GM21447 (cell line): ENCODE measurements at regions not wholly inside any gene's neighbourhood (a gene's known extent, or its start where the extent isn't known, plus 50 kb on each side); places are given as distances from the start of the nearest gene placed in this dataset.
"Not testable (repeated sequence)": the region's sequence is repeated elsewhere in the genome, so short reads cannot be mapped to it uniquely, and the experiment has no call there.

Experiments used
- ATAC-seq: cut with Tn5 transposase; IDR thresholded peaks from one replicate; pipeline ENCODE4 v1.9.1; 2021; ENCODE audit not compliant: unreplicated experiment

GRCh38 chr21:14687268-14687625 is 141.1 kb upstream of the SAMSN1 start:
- peak; percentile 59 for ATAC-seq

DNA sequence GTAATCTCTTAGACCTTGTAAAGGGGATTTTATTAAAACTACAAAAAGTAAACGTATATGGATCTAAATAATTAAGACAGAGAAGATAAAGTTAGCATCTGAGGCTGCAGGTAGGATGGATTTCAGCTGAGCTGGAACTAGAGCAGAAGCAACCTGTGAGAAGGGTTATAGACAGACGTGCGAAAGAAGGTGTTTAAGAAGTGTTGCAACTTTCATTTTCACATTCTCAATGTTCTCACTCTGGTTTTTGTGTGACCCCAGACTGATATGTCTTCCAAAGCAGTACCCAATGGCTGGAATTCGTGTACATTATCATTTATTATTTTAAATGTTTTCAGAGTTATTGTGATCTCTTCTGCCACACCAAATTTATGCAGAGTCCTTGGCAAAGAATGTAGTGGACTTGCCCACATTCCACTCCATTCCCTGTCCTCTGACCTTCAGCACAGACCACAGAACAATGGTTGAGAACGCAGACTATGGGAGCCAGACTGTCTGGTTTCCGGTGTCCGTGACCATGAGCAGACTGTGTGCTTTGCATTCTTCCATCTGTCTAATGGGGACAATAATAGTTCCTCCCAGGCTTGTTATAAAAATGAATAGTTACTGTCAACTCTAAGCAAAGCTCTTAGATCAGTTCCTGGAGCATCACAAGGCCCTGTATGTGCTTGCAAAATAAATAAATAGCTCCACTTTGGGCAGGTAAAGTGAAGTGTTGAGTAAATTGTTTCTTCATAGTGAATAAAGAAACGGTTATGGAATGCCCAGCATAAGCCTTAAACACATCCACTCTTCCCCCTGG is 140.6 kb upstream of the SAMSN1 start:
- peak; percentile 73 for ATAC-seq

- no peak for ATAC-seq
Measured at GRCh38 chr21:14685568-14685967, 139.5 kb upstream of the SAMSN1 start.

DNA sequence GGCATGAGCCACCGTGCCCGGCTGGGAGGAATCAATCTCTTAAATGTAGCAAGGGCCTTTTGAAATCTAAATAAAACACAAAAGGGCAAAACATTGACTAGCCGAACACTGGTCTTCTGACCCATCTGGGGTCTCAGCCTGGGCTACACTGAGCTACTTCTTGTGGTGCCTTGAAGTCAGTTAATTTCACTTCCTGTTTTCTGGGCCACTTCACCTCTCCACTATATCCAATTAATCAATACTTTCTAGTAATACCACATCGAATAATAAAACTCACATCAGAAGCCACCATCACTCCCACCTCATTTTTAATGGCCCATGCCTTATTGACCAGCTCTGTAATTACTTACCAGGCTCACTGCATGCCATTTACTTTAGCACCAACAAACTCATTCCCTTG is 138.0 kb upstream of the SAMSN1 start:
- ATAC-seq, result no peak

DNA sequence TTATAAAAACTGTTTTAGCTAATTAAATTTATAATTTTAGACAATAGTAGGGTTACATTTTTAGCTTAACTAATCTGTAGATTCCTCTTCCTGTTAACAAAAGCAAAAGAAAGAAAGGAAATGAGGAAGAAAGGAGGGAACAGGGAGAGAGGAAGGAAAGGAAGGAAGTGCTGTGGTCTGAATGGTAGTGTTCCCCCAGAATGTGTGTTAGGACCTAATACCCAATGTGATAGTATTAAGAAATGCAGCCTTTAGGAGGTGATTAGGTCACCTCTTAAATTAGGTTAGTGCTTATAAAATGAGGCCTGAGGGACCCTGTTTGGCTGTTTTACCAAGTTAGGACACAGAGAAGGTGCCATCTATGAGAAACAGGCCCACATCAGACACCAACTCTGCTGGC is 136.9 kb upstream of the SAMSN1 start:
- no peak for ATAC-seq

GRCh38 chr21:14678973-14679574 is 133.0 kb upstream of the SAMSN1 start:
- ATAC-seq, result no peak

DNA sequence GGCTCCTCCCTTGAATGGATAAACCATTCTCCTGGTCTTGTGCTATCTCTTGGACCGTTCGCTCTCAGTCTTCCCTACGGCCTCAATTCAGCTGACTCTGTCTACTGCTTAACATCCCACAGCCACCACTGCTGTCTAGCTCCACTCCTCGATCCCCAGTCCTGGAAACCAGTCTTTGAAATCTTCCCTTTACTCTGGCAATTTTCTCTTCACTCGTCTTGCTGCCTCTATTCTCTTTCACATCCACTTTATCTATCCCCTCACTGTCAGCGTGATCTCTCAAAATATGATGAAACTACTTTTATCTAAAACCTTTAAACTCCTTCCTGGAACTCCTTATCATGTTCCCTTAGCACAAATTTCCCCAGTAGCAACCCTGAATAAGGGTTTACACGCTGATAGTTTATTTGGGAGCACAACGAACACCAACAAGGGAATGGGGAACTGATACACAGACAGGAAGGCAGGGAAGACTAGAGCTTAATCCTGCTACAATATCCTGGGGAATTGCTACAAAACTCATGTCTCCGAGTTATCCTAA is 131.6 kb upstream of the SAMSN1 start:
- no peak for ATAC-seq

DNA sequence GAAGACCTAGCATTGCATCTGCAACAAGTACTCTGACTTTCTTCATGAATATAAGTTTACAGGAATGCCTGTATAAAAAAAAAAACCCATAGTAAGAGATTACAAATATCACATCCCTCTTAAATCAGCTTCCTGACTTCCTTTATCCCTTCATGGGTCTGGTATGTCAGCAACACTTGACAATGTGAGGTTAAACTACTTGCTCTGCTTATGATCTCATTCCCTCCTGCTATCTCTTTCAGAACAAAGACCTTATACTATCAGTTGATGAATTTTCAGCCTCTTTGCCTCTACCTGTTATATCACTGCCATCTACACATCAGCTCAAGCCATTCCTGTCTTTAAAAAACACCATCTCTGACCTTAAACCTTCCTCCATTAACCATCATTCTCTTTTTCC is 130.9 kb upstream of the SAMSN1 start:
- no peak for ATAC-seq

- peak; percentile 76 for ATAC-seq
Measured at GRCh38 chr21:14675774-14676530, 129.8 kb upstream of the SAMSN1 start.

DNA sequence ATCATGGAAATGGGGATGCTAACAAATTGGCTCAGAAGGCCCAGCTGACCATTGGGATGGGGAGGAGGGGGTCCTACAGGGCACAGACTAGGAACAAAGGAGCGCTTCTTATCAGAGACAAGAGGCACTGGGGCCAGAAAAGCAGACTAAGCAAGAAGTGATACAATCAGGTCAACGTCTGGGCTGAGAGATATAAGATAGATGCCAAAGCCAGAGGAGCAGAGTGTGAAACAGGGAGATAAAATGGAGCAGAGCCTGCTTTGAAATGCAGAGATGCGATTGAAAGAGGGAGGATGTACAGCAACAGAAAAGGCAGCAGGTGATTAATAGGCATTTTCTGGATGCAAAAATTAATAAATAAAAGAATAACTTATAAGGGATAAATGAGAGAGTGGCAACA is 127.5 kb upstream of the SAMSN1 start:
- ATAC-seq, result no peak

- ATAC-seq, result no peak
Measured at GRCh38 chr21:14672466-14672865, 126.4 kb upstream of the SAMSN1 start.

DNA sequence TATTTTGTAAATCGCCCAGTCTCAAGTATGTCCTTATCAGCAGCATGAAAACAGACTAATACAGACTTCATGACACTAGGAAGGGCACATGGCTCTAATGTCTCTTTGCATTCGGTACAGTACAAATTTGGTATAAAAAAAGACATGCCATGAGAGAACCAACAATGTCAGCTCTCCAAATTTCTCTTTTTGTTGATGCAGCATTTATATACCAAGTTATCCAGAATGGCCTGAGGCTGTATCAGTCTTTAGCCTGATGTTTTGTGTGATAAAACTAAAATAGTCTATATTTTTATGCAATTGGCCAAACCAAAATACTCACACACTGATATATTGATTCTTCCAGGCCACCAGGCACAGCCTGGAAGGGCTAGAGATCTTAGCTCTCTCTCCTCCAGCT is 124.3 kb upstream of the SAMSN1 start:
- no peak for ATAC-seq

DNA sequence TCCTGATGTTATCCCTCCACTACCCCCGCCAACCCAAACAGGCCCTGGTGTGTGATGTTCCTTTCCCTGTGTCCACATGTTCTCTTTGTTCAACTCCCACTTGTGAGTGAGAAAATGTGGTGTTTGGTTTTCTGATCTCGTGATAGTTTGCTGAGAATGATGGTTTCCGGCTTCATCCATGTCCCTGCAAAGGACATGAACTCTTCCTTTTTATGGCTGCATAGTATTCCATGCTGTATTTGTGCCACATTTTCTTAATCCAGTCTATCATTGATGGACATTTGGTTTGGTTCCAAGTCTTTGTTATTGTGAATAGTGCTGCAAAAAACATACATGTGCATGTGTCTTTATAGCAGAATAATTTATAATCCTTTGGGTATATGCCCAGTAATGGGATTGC is 123.0 kb upstream of the SAMSN1 start:
- not testable (repeated sequence) for ATAC-seq

- no peak for ATAC-seq
Measured at GRCh38 chr21:14657241-14658008, 111.3 kb upstream of the SAMSN1 start.

DNA sequence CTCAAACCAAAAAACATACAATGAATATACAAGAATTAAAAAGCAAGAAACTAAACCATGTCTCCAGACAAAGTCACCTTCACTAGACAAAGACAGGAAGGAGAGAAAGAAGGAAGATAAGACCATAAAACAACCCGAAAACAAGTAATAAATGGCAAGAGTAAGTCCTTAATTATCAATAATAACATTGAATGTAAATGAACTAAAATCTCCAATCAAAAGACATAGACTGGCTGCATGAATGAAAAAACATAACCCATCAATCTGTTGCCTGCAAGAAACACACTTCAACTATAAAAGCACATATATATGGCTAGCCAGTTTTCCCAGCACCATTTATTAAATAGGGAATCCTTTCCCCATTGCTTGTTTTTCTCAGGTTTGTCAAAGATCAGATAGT is 100.8 kb upstream of the SAMSN1 start:
- no peak for ATAC-seq

GRCh38 chr21:14645702-14646101 is 99.6 kb upstream of the SAMSN1 start:
- no peak for ATAC-seq

GRCh38 chr21:14632359-14632758 is 86.2 kb upstream of the SAMSN1 start:
- ATAC-seq, result no peak

- ATAC-seq, result no peak
Measured at GRCh38 chr21:14630556-14631069, 84.5 kb upstream of the SAMSN1 start.

DNA sequence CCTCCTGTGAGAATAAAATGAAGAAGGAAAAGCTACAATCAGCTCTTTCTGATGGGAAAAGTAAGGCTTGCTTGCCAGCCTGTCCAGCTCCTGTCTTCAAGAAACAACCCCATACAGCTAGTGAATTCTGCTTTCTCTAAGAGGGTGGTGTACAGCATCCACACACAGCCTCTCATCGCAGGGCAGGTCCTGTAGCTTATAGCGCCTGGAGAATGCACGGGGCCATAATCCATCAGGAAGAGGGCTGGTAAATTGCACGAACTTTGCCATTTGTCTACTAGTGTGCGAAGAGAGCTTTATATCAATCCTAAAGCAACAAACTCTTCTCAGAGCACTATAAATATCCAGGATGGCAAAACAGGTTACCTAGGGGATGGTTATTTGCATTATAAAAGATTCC is 83.3 kb upstream of the SAMSN1 start:
- ATAC-seq, result no peak

GRCh38 chr21:14623079-14623478 is 77.0 kb upstream of the SAMSN1 start:
- ATAC-seq, result not testable (repeated sequence)

GRCh38 chr21:14620152-14620551 is 74.0 kb upstream of the SAMSN1 start:
- peak; percentile 75 for ATAC-seq
